H9 (cell line): ENCODE measurements at regions not wholly inside any gene's neighbourhood (a gene's known extent, or its start where the extent isn't known, plus 50 kb on each side); places are given as distances from the start of the nearest gene placed in this dataset.

Experiments
- DNase-seq: peaks from one replicate; pipeline ENCODE4 v3.0.0-alpha.2; 2017
- H2AFZ ChIP-seq: one replicate; pipeline ENCODE4 v1.6.1; 2013; ENCODE audit warnings: mild to moderate bottlenecking, low read length, control low read depth, moderate library complexity
- H2AK5ac ChIP-seq: 2 replicates; pipeline ENCODE4 v1.6.1; 2013; ENCODE audit warnings: low read length, control low read depth, mixed read lengths; ENCODE audit not compliant: insufficient read length
- H2BK120ac ChIP-seq: one replicate; pipeline ENCODE4 v1.6.1; 2013; ENCODE audit warnings: low read depth, mild to moderate bottlenecking, low read length, control low read depth, inconsistent platforms; ENCODE audit not compliant: poor library complexity, severe bottlenecking
- H2BK12ac ChIP-seq: 2 replicates; pipeline ENCODE4 v1.6.1; 2013; ENCODE audit warnings: low read length, control low read depth, mixed read lengths, low read depth; ENCODE audit not compliant: insufficient read length
- H2BK15ac ChIP-seq: 2 replicates; pipeline ENCODE4 v1.6.1; 2013; ENCODE audit warnings: low read depth, low read length, control low read depth
- H2BK20ac ChIP-seq: one replicate; pipeline ENCODE4 v1.6.1; 2013; ENCODE audit warnings: low read depth, mild to moderate bottlenecking, low read length, control low read depth, inconsistent platforms; ENCODE audit not compliant: poor library complexity, severe bottlenecking
- H2BK5ac ChIP-seq: 2 replicates; pipeline ENCODE4 v1.6.1; 2013; ENCODE audit warnings: low read length, control low read depth, mixed read lengths; ENCODE audit not compliant: insufficient read length
- H3K14ac ChIP-seq: 2 replicates; pipeline ENCODE4 v1.6.1; 2013; ENCODE audit warnings: low read length, control low read depth; ENCODE audit not compliant: insufficient read depth
- H3K18ac ChIP-seq: 2 replicates; pipeline ENCODE4 v1.6.1; 2013; ENCODE audit warnings: low read depth, mild to moderate bottlenecking, mixed read lengths, low read length, control low read depth; ENCODE audit not compliant: insufficient read length
- H3K23ac ChIP-seq: 2 replicates; pipeline ENCODE4 v1.6.1; 2013; ENCODE audit warnings: low read length, control low read depth, mixed read lengths, low read depth; ENCODE audit not compliant: insufficient read length
- H3K23me2 ChIP-seq: 2 replicates; pipeline ENCODE4 v1.6.1; 2013; ENCODE audit warnings: low read depth, mild to moderate bottlenecking, mixed read lengths, low read length, control low read depth; ENCODE audit not compliant: insufficient read length, poor library complexity, severe bottlenecking
- H3K27ac ChIP-seq: 2 replicates; pipeline ENCODE4 v1.5.1; 2013; ENCODE audit warnings: low read length, control low read depth, mixed read lengths, low read depth; ENCODE audit not compliant: insufficient read length
- H3K27me3 ChIP-seq: 2 replicates; pipeline ENCODE4 v1.6.1; 2013; ENCODE audit warnings: low read length, control low read depth, inconsistent platforms; ENCODE audit not compliant: insufficient read depth
- H3K4ac ChIP-seq: 2 replicates; pipeline ENCODE4 v1.6.1; 2013; ENCODE audit warnings: low read depth, mild to moderate bottlenecking, control low read depth, inconsistent platforms, low read length, moderate library complexity
- H3K4me1 ChIP-seq: 2 replicates; pipeline ENCODE4 v1.6.1; 2013; ENCODE audit warnings: low read length, control low read depth, inconsistent platforms; ENCODE audit not compliant: insufficient read depth
- H3K4me2 ChIP-seq: 2 replicates; pipeline ENCODE4 v1.6.1; 2013; ENCODE audit warnings: low read length, control low read depth, mixed read lengths; ENCODE audit not compliant: insufficient read length, insufficient read depth
- H3K56ac ChIP-seq: 2 replicates; pipeline ENCODE4 v1.6.1; 2013; ENCODE audit warnings: low read depth, mild to moderate bottlenecking, mixed read lengths, low read length, control low read depth; ENCODE audit not compliant: insufficient read length
- H3K79me1 ChIP-seq: 2 replicates; pipeline ENCODE4 v1.6.1; 2013; ENCODE audit warnings: low read depth, mild to moderate bottlenecking, moderate library complexity, low read length, control low read depth, inconsistent platforms; ENCODE audit not compliant: insufficient read depth, poor library complexity, severe bottlenecking
- H3K79me2 ChIP-seq: 2 replicates; pipeline ENCODE4 v1.6.1; 2013; ENCODE audit warnings: low read length, control low read depth, inconsistent platforms; ENCODE audit not compliant: insufficient read depth
- H3K9ac ChIP-seq: 2 replicates; pipeline ENCODE4 v1.6.1; 2013; ENCODE audit warnings: low read length, control low read depth, mixed read lengths; ENCODE audit not compliant: insufficient read length; ENCODE audit errors: extremely low read depth
- H3K9me3 ChIP-seq: one replicate; pipeline ENCODE4 v1.6.1; 2013; ENCODE audit warnings: low read depth, low read length, inconsistent platforms; ENCODE audit not compliant: control insufficient read depth
- H3T11ph ChIP-seq: one replicate; pipeline ENCODE4 v1.6.1; 2013; ENCODE audit warnings: mild to moderate bottlenecking, low read length, control low read depth, inconsistent platforms
- H4K20me1 ChIP-seq: one replicate; pipeline ENCODE4 v1.6.1; 2013; ENCODE audit not compliant: control insufficient read depth, insufficient read length, insufficient read depth
- H4K5ac ChIP-seq: 2 replicates; pipeline ENCODE4 v1.6.1; 2013; ENCODE audit warnings: low read depth, mild to moderate bottlenecking, mixed read lengths, low read length, control low read depth; ENCODE audit not compliant: insufficient read length
- H4K8ac ChIP-seq: replicated peaks from 2 replicates; pipeline ENCODE4 v1.6.1; 2013; ENCODE audit warnings: low read length, control low read depth, mixed read lengths, low read depth; ENCODE audit not compliant: insufficient read length
- H4K91ac ChIP-seq: 2 replicates; pipeline ENCODE4 v1.6.1; 2013; ENCODE audit warnings: low read depth, mild to moderate bottlenecking, moderate library complexity, mixed read lengths, low read length, control low read depth; ENCODE audit not compliant: insufficient read length
- H3K27ac Mint-ChIP-seq, 3 experiments: 2 replicates in 2 of 3; 3 replicates in 1 of 3; pipeline ENCODE4 v1.8.0; 2020 to 2021; ENCODE audit warnings: mixed read lengths in 3 of 3, mild to moderate bottlenecking in 1 of 3, moderate library complexity in 1 of 3
- H3K27me3 Mint-ChIP-seq: 2 replicates; pipeline ENCODE4 v1.8.0; 2021; ENCODE audit warnings: low read depth, mild to moderate bottlenecking, moderate library complexity, mixed read lengths
- H3K36me3 Mint-ChIP-seq, 3 experiments: 2 replicates in 2 of 3; 3 replicates in 1 of 3; pipeline ENCODE4 v1.8.0; 2020 to 2021; ENCODE audit warnings: low read depth in 3 of 3, mixed read lengths in 3 of 3; ENCODE audit not compliant: insufficient read depth in 1 of 3
- H3K4me1 Mint-ChIP-seq, 2 experiments: 2 replicates each; pipeline ENCODE4 v1.8.0; 2020; ENCODE audit warnings: mixed read lengths in 2 of 2
- H3K4me3 Mint-ChIP-seq, 2 experiments: 2 replicates in 1 of 2; 3 replicates in 1 of 2; pipeline ENCODE4 v1.8.0; 2020 to 2021; ENCODE audit warnings: mild to moderate bottlenecking in 2 of 2, mixed read lengths in 2 of 2, moderate library complexity in 1 of 2
- H3K9me3 Mint-ChIP-seq, 2 experiments: 2 replicates in 1 of 2; 3 replicates in 1 of 2; pipeline ENCODE4 v1.8.0; 2020; ENCODE audit warnings: mild to moderate bottlenecking in 2 of 2, mixed read lengths in 2 of 2, moderate library complexity in 1 of 2
- CTCF ChIP-seq: fragments of 200-600 bp; sonication (generic); conservative IDR thresholded peaks from 3 replicates; pipeline ENCODE4 v1.8.0; 2021; ENCODE audit warnings: antibody characterized with exemption, mild to moderate bottlenecking
- WGBS: extraction: QIAGEN DNeasy Blood & Tissue Kit; methylation state at CpG from one replicate; pipeline ENCODE4 v1.1.7; 2013; ENCODE audit warnings: missing lambda C conversion rate, low lambda C conversion rate, mixed read lengths; ENCODE audit not compliant: insufficient read length; ENCODE audit errors: extremely low coverage; 5-methylcytosine and 5-hydroxymethylcytosine counted together

GRCh38 chr4:159014859-159015258 lies 88.0 kb upstream of the RAPGEF2 start:
- no peak for DNase-seq
- no peak overlapping the region for H3K23ac ChIP-seq
- TF ChIP-seq CTCF = no peak
- H3K9me3 ChIP-seq = no peaks in the 10 kb centered on the region
- H3T11ph ChIP-seq = no peak overlapping the region
- H2BK20ac ChIP-seq = no peak overlapping the region
- Mint-ChIP-seq H3K4me1 (peaks cover 48 to 53% of the 10 kb centered on the region in 2 experiments), H3K9me3 (no peaks in the 10 kb centered on the region), H3K27me3 (peaks cover 29% of the 10 kb centered on the region), H3K4me3 (no peak overlapping the region), H3K36me3 (no peaks in the 10 kb centered on the region), H3K27ac (no peak overlapping the region)
- no peak overlapping the region for H3K9ac ChIP-seq
- no peaks in the 10 kb centered on the region; the same call in 1 of the 2 replicates for H3K27me3 ChIP-seq
- H4K5ac ChIP-seq = no peak overlapping the region
- no peak overlapping the region for H3K18ac ChIP-seq
- no peak overlapping the region for H2AFZ ChIP-seq
- H3K79me2 ChIP-seq = no peaks in the 10 kb centered on the region
- no peak overlapping the region for H4K8ac ChIP-seq
- no peaks in the 10 kb centered on the region; the same call in 1 of the 2 replicates for H3K4me1 ChIP-seq
- H2BK120ac ChIP-seq = no peak overlapping the region
- no peaks in the 10 kb centered on the region for H3K79me1 ChIP-seq
- no peak overlapping the region for H4K91ac ChIP-seq
- no peaks in the 10 kb centered on the region for H3K23me2 ChIP-seq
- H3K4ac ChIP-seq = no peak overlapping the region
- H4K20me1 ChIP-seq = no peaks in the 10 kb centered on the region
- no peak overlapping the region for H2BK15ac ChIP-seq
- no peak overlapping the region for H2BK5ac ChIP-seq
- no peak overlapping the region for H3K56ac ChIP-seq
- H2AK5ac ChIP-seq = no peak overlapping the region
- no peak overlapping the region for H3K14ac ChIP-seq
- no peak overlapping the region for H2BK12ac ChIP-seq
- H3K27ac ChIP-seq = no peak overlapping the region
- H3K4me2 ChIP-seq = no peak overlapping the region
- no CpG with 5 or more reads among the region's 4 CpGs for WGBS
